ENCODE measurements at regions not wholly inside any gene's neighbourhood (a gene's known extent, or its start where the extent isn't known, plus 50 kb on each side); places are given as distances from the start of the nearest gene placed in this dataset.
"Not testable (repeated sequence)": the region's sequence is repeated elsewhere in the genome, so short reads cannot be mapped to it uniquely, and the experiment has no call there.

GRCh38 chr6:18527836-18528743 is 140.9 kb downstream of the RNF144B start:
- WGBS: 91% methylated on average over 5 of the region's 5 CpGs
- Histone ChIP-seq H3K27ac (ENCODE audit: low read depth in 1 of 2, low read length in 1 of 2) (no peak overlapping the region), H3K4me3 (ENCODE audit: low read length in 2 of 2) (no peak overlapping the region), H3K4me1 (ENCODE audit: control insufficient read depth in 2 of 2, insufficient read depth in 2 of 2, low read length in 2 of 2) (no peaks in the 10 kb centered on the region), H3K36me3 (ENCODE audit: control insufficient read depth in 2 of 2, insufficient read depth in 2 of 2, low read length in 1 of 2) (no peaks in the 10 kb centered on the region), H3K9me3 (ENCODE audit: control insufficient read depth in 2 of 2, insufficient read depth in 1 of 2, low read length in 1 of 2) (no peaks in the 10 kb centered on the region), H3K27me3 (ENCODE audit: control insufficient read depth in 2 of 2, insufficient read depth in 1 of 2, low read length in 1 of 2) (no peaks in the 10 kb centered on the region)
- DNase-seq (ENCODE audit: low read depth in 6 of 9, low spot score in 9 of 9): no peak

DNA sequence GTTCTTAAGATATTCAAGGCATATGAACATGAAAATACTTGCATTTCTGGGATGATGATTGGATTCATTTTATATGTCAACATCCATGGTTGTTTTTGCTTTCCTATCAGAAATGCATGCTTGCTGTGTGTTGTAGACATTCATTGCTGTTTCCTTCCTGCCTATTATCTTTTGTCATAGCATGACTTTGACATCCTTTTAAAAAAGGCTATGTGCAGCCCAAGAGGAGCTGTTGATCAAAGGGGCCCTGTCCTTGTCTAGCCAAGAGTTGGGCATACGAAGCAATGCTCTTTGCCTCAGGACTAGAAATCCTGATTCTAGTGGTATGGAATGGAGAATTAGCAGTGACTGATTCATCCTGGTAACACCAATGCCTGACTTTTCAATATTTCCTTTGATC is 143.1 kb downstream of the RNF144B start:
- 96% methylated on average over 1 of the region's 1 CpG for WGBS

GRCh38 chr6:18532139-18532538 is 145.0 kb downstream of the RNF144B start:
- WGBS: 97% methylated on average over 2 of the region's 2 CpGs
- H3K27ac ChIP-seq (ENCODE audit: low read depth in 1 of 2, low read length in 1 of 2): no peak overlapping the region
- no peaks in the 10 kb centered on the region for H3K9me3 ChIP-seq (ENCODE audit: control insufficient read depth in 2 of 2, insufficient read depth in 1 of 2, low read length in 1 of 2)
- H3K27me3 ChIP-seq (ENCODE audit: control insufficient read depth in 2 of 2, insufficient read depth in 1 of 2, low read length in 1 of 2): no peaks in the 10 kb centered on the region
- DNase-seq (ENCODE audit: low read depth in 6 of 9, low spot score in 9 of 9): no peak
- H3K36me3 ChIP-seq (ENCODE audit: control insufficient read depth in 2 of 2, insufficient read depth in 2 of 2, low read length in 1 of 2): no peaks in the 10 kb centered on the region
- H3K4me1 ChIP-seq (ENCODE audit: control insufficient read depth in 2 of 2, insufficient read depth in 2 of 2, low read length in 2 of 2): no peaks in the 10 kb centered on the region
- H3K4me3 ChIP-seq (ENCODE audit: low read length in 2 of 2): no peak overlapping the region

More for the DNA sequence above, 143.1 kb downstream of the RNF144B start:
- H3K36me3 ChIP-seq (ENCODE audit: control insufficient read depth in 2 of 2, insufficient read depth in 2 of 2, low read length in 1 of 2): no peaks in the 10 kb centered on the region
- no peaks in the 10 kb centered on the region for H3K4me1 ChIP-seq (ENCODE audit: control insufficient read depth in 2 of 2, insufficient read depth in 2 of 2, low read length in 2 of 2)
- no peaks in the 10 kb centered on the region for H3K9me3 ChIP-seq (ENCODE audit: control insufficient read depth in 2 of 2, insufficient read depth in 1 of 2, low read length in 1 of 2)
- no peak overlapping the region for H3K4me3 ChIP-seq (ENCODE audit: low read length in 2 of 2)
- H3K27ac ChIP-seq (ENCODE audit: low read depth in 1 of 2, low read length in 1 of 2): no peak overlapping the region
- no peaks in the 10 kb centered on the region for H3K27me3 ChIP-seq (ENCODE audit: control insufficient read depth in 2 of 2, insufficient read depth in 1 of 2, low read length in 1 of 2)
- DNase-seq (ENCODE audit: low read depth in 6 of 9, low spot score in 9 of 9): no peak

DNA sequence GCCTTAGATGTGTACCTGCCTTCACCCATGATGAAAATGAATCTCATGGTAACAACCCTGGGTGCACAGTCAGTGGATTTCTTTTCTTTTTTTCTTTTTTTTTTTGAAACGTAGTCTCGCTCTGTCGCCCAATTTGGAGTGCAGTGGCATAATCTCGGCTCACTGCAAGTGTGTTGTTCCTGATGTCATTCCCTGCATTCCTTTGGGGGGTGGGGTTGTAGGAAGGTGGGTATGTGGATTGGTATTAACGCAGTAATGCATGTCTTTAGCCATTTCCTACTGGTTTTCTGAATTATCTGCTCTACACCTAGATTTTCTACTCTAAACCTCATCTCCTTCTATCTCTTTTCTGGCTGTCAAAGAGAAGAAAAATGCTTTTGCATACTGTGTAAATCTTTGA is 146.6 kb downstream of the RNF144B start:
- H3K27me3 ChIP-seq (ENCODE audit: control insufficient read depth in 2 of 2, insufficient read depth in 1 of 2, low read length in 1 of 2): no peaks in the 10 kb centered on the region
- no peaks in the 10 kb centered on the region for H3K36me3 ChIP-seq (ENCODE audit: control insufficient read depth in 2 of 2, insufficient read depth in 2 of 2, low read length in 1 of 2)
- no peaks in the 10 kb centered on the region for H3K9me3 ChIP-seq (ENCODE audit: control insufficient read depth in 2 of 2, insufficient read depth in 1 of 2, low read length in 1 of 2)
- no peak overlapping the region for H3K27ac ChIP-seq (ENCODE audit: low read depth in 1 of 2, low read length in 1 of 2)
- no peak overlapping the region for H3K4me3 ChIP-seq (ENCODE audit: low read length in 2 of 2)
- no peaks in the 10 kb centered on the region for H3K4me1 ChIP-seq (ENCODE audit: control insufficient read depth in 2 of 2, insufficient read depth in 2 of 2, low read length in 2 of 2)
- 90% methylated on average over 5 of the region's 5 CpGs for WGBS
- no peak for DNase-seq (ENCODE audit: low read depth in 6 of 9, low spot score in 9 of 9)

GRCh38 chr6:18536591-18537055 is 149.5 kb downstream of the RNF144B start:
- 90% methylated on average over 6 of the region's 6 CpGs for WGBS
- Histone ChIP-seq H3K27me3 (ENCODE audit: control insufficient read depth in 2 of 2, insufficient read depth in 1 of 2, low read length in 1 of 2) (no peaks in the 10 kb centered on the region), H3K4me1 (ENCODE audit: control insufficient read depth in 2 of 2, insufficient read depth in 2 of 2, low read length in 2 of 2) (no peaks in the 10 kb centered on the region), H3K9me3 (ENCODE audit: control insufficient read depth in 2 of 2, insufficient read depth in 1 of 2, low read length in 1 of 2) (no peaks in the 10 kb centered on the region), H3K27ac (ENCODE audit: low read depth in 1 of 2, low read length in 1 of 2) (no peak overlapping the region), H3K36me3 (ENCODE audit: control insufficient read depth in 2 of 2, insufficient read depth in 2 of 2, low read length in 1 of 2) (no peaks in the 10 kb centered on the region), H3K4me3 (ENCODE audit: low read length in 2 of 2) (no peak overlapping the region)
- no peak for DNase-seq (ENCODE audit: low read depth in 6 of 9, low spot score in 9 of 9)

GRCh38 chr6:18538315-18538714 is 151.2 kb downstream of the RNF144B start:
- Histone ChIP-seq H3K9me3 (ENCODE audit: control insufficient read depth in 2 of 2, insufficient read depth in 1 of 2, low read length in 1 of 2) (no peaks in the 10 kb centered on the region), H3K27ac (ENCODE audit: low read depth in 1 of 2, low read length in 1 of 2) (no peak overlapping the region), H3K4me3 (ENCODE audit: low read length in 2 of 2) (no peak overlapping the region), H3K4me1 (ENCODE audit: control insufficient read depth in 2 of 2, insufficient read depth in 2 of 2, low read length in 2 of 2) (no peaks in the 10 kb centered on the region), H3K27me3 (ENCODE audit: control insufficient read depth in 2 of 2, insufficient read depth in 1 of 2, low read length in 1 of 2) (no peaks in the 10 kb centered on the region), H3K36me3 (ENCODE audit: control insufficient read depth in 2 of 2, insufficient read depth in 2 of 2, low read length in 1 of 2) (no peaks in the 10 kb centered on the region)
- no peak for DNase-seq (ENCODE audit: low read depth in 6 of 9, low spot score in 9 of 9)
- WGBS: 95% methylated on average over 3 of the region's 3 CpGs

DNA sequence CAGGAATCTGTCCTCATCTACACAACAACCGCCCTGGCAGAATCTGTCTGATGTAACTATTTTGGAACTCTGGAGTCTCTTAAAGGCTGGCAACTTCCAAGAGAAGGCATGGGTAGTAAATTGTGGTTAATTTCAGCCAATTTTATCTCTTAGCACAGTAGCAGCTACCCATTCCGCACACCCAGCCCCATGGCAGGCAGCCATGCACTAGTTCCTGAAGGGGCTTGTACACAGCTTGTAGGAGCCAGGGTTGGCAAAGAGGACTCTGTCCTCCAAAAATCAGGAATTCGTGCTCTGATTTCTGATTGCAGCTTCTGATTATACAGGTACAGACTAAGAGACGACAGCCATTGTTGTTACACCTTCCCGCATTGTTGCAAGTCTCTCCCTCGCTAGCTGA is 155.9 kb downstream of the RNF144B start:
- no peak overlapping the region for H3K4me3 ChIP-seq (ENCODE audit: low read length in 2 of 2)
- H3K9me3 ChIP-seq (ENCODE audit: control insufficient read depth in 2 of 2, insufficient read depth in 1 of 2, low read length in 1 of 2): no peaks in the 10 kb centered on the region
- no peak for DNase-seq (ENCODE audit: low read depth in 6 of 9, low spot score in 9 of 9)
- no peaks in the 10 kb centered on the region for H3K4me1 ChIP-seq (ENCODE audit: control insufficient read depth in 2 of 2, insufficient read depth in 2 of 2, low read length in 2 of 2)
- no peaks in the 10 kb centered on the region for H3K36me3 ChIP-seq (ENCODE audit: control insufficient read depth in 2 of 2, insufficient read depth in 2 of 2, low read length in 1 of 2)
- no peaks in the 10 kb centered on the region for H3K27me3 ChIP-seq (ENCODE audit: control insufficient read depth in 2 of 2, insufficient read depth in 1 of 2, low read length in 1 of 2)
- H3K27ac ChIP-seq (ENCODE audit: low read depth in 1 of 2, low read length in 1 of 2): no peak overlapping the region
- WGBS: 85% methylated on average over 6 of the region's 6 CpGs

GRCh38 chr6:18545142-18545541 is 158.0 kb downstream of the RNF144B start:
- 66% methylated on average over 1 of the region's 1 CpG for WGBS
- H3K4me1 ChIP-seq (ENCODE audit: control insufficient read depth in 2 of 2, insufficient read depth in 2 of 2, low read length in 2 of 2); H3K27me3 ChIP-seq (ENCODE audit: control insufficient read depth in 2 of 2, insufficient read depth in 1 of 2, low read length in 1 of 2); DNase-seq (ENCODE audit: low read depth in 6 of 9, low spot score in 9 of 9); H3K4me3 ChIP-seq (ENCODE audit: low read length in 2 of 2); H3K9me3 ChIP-seq (ENCODE audit: control insufficient read depth in 2 of 2, insufficient read depth in 1 of 2, low read length in 1 of 2); H3K27ac ChIP-seq (ENCODE audit: low read depth in 1 of 2, low read length in 1 of 2); H3K36me3 ChIP-seq (ENCODE audit: control insufficient read depth in 2 of 2, insufficient read depth in 2 of 2, low read length in 1 of 2): not testable (repeated sequence)

DNA sequence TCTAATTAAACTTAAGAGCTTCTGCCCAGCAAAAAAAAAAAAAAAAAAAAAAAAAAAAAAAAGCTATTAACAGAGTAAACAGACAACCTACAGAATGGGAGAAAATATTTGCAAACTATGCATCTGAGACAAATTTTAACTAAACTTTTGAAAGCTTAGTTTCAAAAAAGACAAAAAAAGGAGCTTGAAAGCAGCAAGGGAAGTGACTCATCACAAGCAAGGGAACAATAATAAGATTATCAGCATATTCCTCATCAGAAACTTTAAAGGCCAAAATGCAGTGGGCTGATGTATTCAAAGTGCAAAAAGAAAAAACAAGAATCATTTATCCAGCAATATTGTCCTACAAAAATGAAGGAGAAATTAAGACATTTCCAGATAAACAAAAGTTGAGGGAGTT is 158.6 kb downstream of the RNF144B start:
- Histone ChIP-seq H3K4me1 (ENCODE audit: control insufficient read depth in 2 of 2, insufficient read depth in 2 of 2, low read length in 2 of 2) (no peaks in the 10 kb centered on the region), H3K27me3 (ENCODE audit: control insufficient read depth in 2 of 2, insufficient read depth in 1 of 2, low read length in 1 of 2) (no peaks in the 10 kb centered on the region), H3K4me3 (ENCODE audit: low read length in 2 of 2) (no peak overlapping the region), H3K36me3 (ENCODE audit: control insufficient read depth in 2 of 2, insufficient read depth in 2 of 2, low read length in 1 of 2) (no peaks in the 10 kb centered on the region), H3K9me3 (ENCODE audit: control insufficient read depth in 2 of 2, insufficient read depth in 1 of 2, low read length in 1 of 2) (no peaks in the 10 kb centered on the region), H3K27ac (ENCODE audit: low read depth in 1 of 2, low read length in 1 of 2) (no peak overlapping the region)
- DNase-seq (ENCODE audit: low read depth in 6 of 9, low spot score in 9 of 9): no peak

Data from thymus (tissue), 11 donors.